K562 (cell line): ENCODE measurements at regions not wholly inside any gene's neighbourhood (a gene's known extent, or its start where the extent isn't known, plus 50 kb on each side); places are given as distances from the start of the nearest gene placed in this dataset.

Experiments used
- CTCF ChIP-seq, 3 experiments: IDR thresholded peaks in 2 of 3; conservative IDR thresholded peaks in 1 of 3; 2 replicates each; pipeline ENCODE4 v1.5.1; 2011 to 2012; ENCODE audit warnings: low read length in 3 of 3, mild to moderate bottlenecking in 3 of 3, control low read depth in 2 of 3, improper control_type of control experiment in 1 of 3, inconsistent platforms in 1 of 3, low read depth in 1 of 3, mixed read lengths in 1 of 3, moderate library complexity in 1 of 3; ENCODE audit not compliant: insufficient read depth in 2 of 3
- KDM1A ChIP-seq, 2 experiments: fragments of 450-650 bp; IDR thresholded peaks; 2 replicates each; pipeline ENCODE4 v1.6.1; 2016; ENCODE audit warnings: mild to moderate bottlenecking in 2 of 2
- KLF16 ChIP-seq: IDR thresholded peaks from 2 replicates; pipeline ENCODE4 v1.6.1; 2016; ENCODE audit warnings: antibody characterized with exemption
- POLR2A ChIP-seq: fragments of 450-650 bp; conservative IDR thresholded peaks from 2 replicates; pipeline ENCODE4 v1.6.1; 2016
- SMARCC2 ChIP-seq: fragments of 450-650 bp; IDR thresholded peaks from 2 replicates; pipeline ENCODE4 v1.6.1; 2017; ENCODE audit warnings: antibody characterized with exemption, moderate library complexity, mild to moderate bottlenecking, low read depth
- YY1 ChIP-seq, 3 experiments: IDR thresholded peaks; 2 replicates each; pipeline ENCODE4 v1.6.1; 2011; ENCODE audit warnings: low read length in 2 of 3, mild to moderate bottlenecking in 2 of 3, moderate library complexity in 2 of 3, borderline replicate concordance in 1 of 3, control low read depth in 1 of 3, low read depth in 1 of 3; ENCODE audit not compliant: insufficient read depth in 3 of 3, insufficient replicate concordance in 2 of 3, control insufficient read depth in 1 of 3, insufficient read length in 1 of 3; ENCODE audit errors: extremely low read depth in 1 of 3

DNA sequence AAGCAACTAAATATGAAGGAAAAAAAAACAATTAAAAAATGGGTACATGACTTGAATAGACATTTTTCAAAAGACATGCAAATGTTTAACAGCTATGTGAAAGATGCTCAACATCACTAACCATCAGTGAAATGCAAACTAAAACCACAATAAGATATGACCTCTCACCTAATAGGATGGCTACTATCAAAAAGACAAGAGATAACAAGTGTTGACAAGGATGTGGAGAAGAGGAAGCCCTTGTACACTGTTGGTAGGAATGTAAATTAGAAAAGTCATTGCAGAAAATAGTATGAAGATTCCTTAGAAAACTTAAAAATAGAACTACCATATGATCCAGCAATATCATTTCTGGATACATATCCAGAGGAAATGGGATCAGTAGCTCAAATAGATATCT, 324.7 kb upstream of the TLE4 start:
- TF ChIP-seq YY1 (IDR thresholded peaks at IDR 0.05; ENCODE audit: borderline replicate concordance in 1 of 3, control insufficient read depth in 1 of 3, extremely low read depth in 1 of 3, insufficient read depth in 3 of 3, insufficient read length in 1 of 3, insufficient replicate concordance in 2 of 3, low read depth in 1 of 3, low read length in 2 of 3) = no peak
- TF ChIP-seq POLR2A = no peak
- TF ChIP-seq SMARCC2 = no peak
- no peak for TF ChIP-seq CTCF (IDR thresholded peaks at IDR 0.05 in 2 of 3, conservative IDR thresholded peaks at IDR 0.05 in 1 of 3; ENCODE audit: insufficient read depth in 2 of 3, low read depth in 1 of 3, low read length in 3 of 3)
- no peak for TF ChIP-seq KLF16
- TF ChIP-seq KDM1A (IDR thresholded peaks at IDR 0.05) = no peak
